Stimulated activated CD4-positive, alpha-beta T cell treated with anti-CD3 and anti-CD28 coated beads, Interleukin-15, amount 100 ng/mL, for 48 hours (primary cell): ENCODE measurements at regions not wholly inside any gene's neighbourhood (a gene's known extent, or its start where the extent isn't known, plus 50 kb on each side); places are given as distances from the start of the nearest gene placed in this dataset.

Experiments used
- DNase-seq, 2 donors: peaks; one replicate each; pipeline ENCODE4 v3.0.0-alpha.2; 2020; ENCODE audit warnings: low read depth in 2 of 2

DNA sequence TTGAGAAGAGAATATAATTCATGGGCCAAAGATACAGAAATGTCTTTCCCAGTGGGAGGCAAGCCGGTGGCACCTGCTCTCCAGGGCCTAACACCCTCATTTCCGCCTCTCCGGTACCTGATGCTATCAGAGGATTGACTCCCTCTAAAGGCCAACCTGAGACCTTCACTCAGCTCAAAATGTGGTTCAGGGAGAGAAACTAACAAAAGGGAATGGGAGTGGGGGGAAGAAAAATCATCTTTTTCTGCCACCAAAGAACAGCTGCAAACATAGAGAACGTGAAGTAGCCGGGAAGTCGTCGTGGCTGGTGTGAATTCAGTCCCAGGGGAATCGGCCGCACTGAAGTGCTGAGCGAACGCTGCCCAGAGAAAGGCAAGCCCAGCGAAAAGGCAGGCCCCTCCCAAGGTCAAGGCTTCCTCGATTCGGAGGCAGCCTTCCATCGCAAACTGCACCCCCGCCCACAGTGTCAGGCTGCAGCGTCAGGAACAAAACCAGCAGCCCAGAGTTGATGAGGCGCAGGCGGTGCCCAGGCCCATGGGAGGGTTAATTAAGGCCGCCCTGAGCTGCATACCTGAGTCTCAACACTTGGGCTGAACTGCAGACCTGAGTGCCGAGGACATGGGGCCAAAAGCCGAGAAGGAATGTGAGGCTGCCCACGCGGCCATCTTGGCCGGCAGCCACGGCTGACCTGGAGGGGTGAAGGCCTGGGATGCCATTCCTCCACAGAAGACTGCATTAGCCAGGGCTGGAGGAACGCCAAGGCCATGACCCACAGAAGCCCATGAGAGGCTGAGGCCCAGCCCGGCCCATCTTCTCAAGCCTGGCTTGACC, 160.2 kb downstream of the PSMG1 start:
- no peak for DNase-seq

DNA sequence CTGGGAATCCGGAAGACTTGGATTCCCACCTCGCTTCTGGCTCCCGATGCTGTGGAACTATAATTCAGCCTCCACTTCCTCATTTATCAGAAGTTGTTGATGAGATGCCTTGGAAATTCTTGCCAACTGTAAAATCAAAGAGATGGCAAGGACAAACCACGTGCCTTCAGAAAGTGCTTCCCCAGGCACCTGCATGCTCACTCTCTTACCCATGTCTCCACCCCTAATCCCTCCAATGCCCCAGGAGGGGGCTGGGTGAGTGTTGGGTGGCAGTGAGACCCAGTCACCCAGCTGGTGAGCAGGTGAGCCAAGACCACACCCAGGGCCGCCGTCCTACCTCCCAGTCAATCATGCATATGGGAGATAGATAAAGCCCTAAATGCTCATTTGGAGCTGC, 160.8 kb downstream of the PSMG1 start:
- DNase-seq, result no peak

DNA sequence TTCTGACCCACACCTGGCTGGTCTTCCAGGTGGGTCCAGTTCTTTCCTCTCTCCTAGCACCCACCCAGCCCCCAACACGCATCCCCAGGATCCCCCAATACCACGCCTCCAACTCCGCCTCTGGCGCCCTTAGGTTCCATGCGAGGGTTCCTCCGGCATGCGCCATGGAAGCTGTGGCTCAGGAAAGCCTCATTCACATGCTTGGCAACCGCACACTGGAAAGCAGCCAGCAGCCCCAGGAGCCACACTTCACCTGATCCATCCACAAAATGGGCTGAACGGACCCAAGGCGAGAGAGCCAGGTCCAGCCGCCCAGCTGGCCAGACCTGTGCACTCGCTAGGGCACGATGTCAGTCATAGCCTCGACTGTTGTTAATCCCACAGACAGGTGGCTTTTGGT, 161.2 kb downstream of the PSMG1 start:
- DNase-seq, result no peak

DNA sequence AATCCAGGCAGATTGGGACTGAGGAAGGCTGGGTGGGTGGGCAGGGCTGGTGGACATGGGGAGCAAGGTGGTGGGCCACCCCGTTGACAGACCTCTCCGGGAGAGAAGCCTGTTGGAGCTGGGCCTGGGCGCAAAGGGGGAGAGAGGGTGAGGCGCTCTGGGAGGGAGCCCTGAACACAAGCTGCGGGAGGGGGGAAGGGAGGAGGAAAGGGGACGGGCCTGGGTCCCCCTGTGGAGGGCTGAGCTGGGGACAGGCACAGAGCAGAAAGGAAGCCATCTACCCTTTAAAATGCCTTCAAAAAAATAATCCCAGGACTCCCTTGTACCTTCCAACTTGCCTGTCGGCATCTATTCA, 161.8 kb downstream of the PSMG1 start:
- DNase-seq, result no peak

DNA sequence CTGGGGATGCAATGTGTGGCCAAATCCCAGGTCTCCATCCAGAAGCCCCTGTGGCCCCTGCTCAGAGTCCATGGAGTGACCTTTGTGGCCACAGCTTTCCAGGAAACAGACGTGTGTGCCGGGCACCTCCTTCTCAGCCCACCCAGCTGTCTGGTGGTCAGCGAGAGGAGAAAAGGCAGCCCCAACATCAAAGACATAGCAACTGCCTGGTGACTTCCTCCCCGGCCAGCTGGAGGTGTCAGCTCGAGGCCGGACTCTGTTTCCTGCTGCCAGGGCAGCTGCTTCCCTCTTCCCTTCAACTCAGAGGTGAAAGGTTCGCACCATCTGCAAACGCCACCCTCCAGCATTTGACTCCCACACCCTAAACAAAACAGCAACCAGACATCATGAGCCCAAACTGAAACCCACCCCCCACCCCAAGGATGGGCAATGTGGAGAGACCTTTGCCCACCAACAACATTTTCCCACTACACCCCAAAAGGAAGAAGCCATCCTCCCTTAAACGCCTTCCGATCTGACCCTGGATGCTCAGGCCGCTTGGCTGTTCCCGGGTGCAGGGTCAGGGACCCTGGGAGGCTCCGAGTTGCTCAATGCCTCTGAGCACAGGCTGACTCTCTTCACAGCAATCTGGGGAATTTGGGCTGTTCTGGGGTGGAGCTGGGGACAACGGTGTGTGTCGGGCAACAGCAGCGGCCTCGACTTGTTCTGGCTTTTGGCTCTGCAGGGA, 162.3 kb downstream of the PSMG1 start:
- no peak for DNase-seq

DNA sequence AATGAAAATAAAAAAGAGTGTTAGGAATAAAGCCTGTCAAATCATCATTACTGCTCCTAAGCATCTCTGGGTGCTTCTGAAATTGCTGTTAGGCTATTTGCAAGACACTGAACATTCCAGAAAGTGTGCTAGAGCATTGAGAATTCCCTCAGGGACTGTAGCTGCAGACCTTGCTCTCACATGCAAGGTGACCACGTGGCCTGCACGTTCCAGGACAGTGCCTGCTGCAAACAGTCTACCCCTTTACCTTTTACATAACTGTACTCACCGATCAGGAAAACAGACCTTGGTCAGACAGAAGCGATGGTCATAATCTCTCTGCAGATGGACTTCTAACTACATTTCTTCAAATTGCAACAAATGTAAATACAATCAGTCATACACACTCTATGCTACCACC, 164.5 kb downstream of the PSMG1 start:
- DNase-seq, result no peak

DNA sequence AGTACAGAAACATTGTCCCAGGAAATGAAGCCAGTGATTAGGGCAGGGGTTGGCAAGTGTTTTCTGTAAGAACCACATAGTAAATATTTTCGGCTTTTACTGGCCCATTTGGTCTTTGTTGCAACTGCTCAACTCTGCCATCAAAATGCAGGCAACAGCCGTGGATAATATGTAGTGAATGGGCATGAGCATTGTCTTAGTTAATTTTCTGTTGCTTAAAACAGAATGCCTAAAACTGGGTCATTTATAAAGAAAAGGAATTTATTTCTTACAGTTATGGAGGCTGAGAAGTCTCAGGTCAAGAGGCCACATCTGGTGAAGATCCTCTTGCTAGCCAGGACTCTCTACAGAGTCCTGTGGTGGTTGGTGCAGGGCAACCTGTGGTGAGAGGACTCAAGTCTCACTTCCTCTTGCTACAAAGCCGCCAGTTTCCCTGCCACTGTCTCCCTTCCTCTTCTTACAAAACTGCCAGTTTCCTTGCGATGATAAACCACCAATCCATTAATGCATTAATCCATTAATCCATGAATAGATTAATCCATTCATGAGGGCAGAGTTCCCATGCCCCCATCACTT, 166.4 kb downstream of the PSMG1 start:
- no peak for DNase-seq

DNA sequence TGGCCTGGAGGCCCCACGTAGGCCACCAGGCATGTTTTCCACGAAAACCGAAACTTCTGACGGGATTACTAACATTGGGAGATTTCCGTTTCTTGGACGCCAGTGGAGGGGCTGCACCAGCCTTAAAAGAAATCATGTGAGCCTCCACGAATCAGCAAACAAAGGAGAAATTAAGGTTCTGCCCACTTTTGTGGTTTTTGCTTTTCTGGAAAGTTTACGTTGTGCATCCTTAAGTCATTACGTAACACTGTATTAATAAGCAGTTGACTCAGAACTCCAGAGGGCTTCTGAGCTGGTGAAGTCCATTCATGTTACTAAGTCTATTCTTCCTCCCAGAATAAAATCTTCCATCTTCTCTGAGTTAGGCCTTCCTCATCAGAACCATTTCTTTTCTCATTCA, 168.5 kb downstream of the PSMG1 start:
- DNase-seq, result no peak

DNA sequence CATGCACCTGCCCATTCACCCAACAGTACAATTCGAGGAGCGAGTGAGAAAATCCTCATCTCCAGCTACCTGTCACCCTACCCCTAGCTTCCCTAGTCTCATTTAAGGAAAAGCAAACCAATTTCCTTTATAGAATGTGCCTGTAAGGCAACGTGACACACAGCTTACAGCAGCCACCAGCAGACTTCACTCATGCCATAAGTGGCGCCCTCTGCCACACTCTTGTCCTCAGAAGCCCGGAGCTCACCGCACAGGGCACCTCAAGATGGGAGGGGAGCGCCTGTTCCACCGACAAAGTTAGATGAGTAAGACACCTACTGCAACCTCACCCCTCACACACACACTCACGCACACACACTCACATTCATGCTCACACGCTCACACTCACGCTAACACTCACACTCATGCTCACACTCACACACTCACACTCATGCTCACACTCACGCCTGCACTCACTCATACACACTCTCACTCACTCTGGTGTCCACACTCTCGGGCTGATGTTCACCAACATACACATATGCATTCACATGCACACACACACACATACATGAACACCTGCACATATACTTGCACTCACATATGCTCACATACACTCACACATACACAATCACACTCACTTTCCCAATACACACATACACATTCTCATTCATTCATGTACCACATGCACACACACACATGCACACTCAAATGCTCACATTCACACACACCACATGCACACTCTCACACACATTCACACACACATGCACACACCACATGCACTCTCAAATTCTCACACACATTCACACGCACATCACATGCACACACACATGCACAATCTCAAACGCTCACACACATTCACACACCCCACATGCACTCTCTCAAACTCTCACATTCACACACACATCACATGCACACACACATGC, 170.7 kb downstream of the PSMG1 start:
- DNase-seq, result no peak

DNA sequence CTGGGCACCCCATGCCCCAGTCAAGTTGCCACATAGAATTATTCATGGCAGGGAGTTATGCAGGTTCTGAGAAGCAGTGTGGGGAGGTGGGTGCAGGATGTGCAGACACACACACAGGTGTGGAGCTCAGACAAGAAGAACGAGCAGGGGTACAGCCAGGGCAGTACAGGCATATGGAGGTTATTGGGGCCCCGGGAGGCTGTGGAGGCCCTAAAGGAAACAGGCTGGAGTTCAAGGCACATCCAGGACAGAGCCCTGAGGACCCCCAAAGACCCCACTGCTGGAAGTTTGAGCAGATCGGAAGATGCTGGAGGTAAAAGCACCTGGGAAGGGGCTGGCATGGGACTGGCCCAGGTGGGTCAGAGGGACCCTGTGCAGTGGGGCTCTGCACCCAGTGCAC, 171.3 kb downstream of the PSMG1 start:
- no peak for DNase-seq

DNA sequence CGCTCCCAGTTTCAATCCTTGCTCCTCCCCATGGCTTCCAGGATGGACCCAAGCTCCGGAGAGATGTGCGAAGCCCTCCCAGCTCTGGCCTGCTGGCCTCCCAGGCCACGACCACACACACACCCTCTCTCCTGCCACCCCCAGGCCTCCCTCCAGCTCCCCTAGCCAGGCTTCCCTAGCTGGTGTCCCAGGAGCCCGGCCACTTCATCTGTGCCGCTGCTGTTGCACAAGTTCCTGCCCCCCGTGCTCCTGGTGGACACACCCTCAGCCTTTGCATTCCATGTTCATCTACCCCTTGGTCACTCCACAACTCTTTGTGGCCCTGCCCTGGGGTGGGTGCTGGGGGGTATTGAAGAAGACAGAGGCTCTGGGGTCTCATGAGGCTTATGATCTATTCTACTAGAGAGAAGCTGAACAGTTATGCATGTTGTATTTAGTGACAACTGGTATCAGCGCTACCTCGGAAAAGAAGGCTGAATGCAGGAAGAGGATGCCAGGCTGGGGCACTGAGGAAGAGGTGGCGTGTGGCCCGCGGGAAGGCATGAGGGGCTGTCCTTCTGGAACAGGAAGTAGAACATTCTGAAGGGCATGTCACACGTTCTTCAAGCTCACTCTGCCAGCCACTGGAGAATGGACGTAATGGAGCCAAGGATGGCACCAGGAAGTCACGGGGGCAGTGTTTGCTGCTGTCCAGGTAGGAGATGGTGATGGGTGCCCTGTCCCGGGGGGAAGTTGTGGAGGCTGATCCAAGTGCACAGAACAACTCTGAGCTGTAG, 172.4 kb downstream of the PSMG1 start:
- DNase-seq, result no peak

DNA sequence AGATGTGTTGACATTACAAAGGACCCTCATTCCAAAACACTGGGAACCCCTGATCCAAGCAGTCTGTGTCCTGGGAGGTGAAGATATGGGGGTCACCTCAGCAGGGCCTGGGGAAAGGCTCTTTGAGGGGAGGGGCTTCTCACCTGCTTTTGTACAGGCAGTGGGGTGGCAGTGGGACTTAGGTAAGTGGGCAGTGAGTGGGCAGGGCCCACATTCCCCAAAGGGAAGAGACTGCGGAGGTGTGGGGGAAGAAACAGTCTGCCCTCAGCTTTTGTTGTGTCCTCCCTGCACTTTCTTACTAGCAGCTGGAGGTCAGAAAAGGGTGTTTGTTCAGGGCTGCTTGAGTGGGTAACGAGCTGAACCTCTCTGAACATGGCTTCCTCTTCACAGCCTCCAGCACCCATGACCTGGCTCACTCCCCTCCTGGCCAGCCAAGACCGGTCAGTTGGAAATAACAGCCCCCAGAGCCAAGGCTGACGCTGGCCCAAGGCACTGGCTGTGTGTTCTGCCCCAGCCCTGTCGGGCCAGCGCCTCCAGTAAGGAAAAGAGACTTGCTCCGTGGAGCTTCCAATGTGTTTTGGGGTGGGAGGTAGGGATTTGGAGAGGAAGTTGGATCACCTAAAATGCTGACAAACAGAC, 173.5 kb downstream of the PSMG1 start:
- DNase-seq, result no peak

DNA sequence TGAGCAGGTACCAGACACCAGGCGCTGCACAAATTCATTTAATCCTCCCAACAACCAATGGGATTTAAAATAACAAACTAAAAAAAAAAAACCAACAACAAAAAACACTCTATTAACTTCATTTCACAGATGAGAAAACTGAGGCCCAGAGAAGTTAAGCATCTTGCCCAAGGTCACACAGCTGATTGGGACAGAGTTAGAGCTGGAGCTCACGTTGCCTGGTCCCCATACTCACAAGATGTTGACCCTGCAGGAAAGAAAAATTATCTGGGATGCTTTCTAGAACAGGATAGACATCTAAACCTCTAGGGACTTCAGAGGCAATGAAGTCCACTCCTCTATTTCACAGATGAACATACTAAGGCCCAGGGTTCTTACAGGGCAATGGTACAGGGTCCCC, 175.3 kb downstream of the PSMG1 start:
- no peak for DNase-seq

DNA sequence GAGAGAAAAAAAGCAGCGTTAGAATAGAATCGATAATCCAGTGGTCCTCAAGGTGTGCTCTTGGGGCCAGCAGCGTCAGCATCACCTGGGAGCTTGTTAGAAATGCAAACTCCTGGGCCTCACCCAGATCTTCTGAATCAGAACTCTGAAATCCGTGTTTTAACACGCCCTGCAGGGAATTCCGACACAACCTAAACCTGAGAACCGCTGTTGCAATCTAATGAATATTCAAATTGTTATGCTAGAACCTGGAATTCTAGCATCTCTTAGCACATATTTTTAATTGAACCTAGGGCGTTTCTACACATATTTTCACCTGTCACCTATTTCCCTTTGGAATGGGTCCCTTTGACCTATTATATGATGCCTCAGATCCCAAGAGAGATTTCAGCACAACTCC, 175.7 kb downstream of the PSMG1 start:
- no peak for DNase-seq

DNA sequence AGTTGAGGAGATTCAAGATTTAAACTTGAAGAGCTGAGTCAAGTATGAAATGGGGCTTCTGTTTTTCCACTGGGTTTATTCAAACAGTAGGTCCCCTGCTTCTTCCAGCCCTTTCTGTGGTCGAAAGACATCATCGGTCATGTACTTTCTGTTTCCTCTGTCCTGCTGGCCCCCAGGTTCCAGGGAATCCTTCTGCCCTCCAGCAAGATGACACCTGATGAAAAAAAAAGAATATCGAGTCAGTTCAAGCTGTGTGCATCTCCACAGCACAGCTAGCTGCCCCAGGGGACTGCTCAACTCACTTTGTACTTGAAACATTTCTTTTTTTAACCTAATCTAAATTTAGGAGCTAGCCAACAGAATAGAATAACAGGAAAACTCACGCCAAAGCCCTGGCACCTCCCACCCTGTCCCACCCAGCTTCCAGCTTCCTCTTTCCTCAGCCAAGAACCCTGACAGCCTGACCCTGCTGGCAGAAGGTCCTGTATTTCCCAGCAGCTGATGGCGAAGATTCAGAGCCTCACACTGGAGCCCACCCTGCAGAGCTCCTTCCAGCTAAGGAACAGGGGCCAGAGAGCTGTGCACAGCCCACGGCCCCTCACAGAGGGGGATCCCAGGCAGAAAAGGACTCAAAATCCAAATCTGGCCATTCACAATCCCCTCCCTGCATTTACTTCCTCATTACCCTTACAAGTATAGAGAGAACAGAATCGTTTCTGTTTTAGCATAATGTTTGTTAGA, 176.5 kb downstream of the PSMG1 start:
- no peak for DNase-seq

DNA sequence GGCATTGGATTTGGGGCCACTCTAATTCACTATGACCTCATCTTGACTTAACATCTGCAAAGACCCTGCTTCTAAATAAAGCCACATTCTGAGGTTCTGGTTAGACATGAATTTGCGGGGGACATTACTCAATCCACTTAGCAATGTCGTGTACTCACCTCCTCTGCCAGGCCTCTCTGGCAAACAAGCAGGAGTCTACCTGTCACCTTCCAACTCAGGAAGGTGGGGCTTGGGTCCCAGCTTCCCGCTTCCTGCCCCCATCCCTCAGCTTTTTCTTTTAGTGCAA, 177.8 kb downstream of the PSMG1 start:
- DNase-seq, result no peak

DNA sequence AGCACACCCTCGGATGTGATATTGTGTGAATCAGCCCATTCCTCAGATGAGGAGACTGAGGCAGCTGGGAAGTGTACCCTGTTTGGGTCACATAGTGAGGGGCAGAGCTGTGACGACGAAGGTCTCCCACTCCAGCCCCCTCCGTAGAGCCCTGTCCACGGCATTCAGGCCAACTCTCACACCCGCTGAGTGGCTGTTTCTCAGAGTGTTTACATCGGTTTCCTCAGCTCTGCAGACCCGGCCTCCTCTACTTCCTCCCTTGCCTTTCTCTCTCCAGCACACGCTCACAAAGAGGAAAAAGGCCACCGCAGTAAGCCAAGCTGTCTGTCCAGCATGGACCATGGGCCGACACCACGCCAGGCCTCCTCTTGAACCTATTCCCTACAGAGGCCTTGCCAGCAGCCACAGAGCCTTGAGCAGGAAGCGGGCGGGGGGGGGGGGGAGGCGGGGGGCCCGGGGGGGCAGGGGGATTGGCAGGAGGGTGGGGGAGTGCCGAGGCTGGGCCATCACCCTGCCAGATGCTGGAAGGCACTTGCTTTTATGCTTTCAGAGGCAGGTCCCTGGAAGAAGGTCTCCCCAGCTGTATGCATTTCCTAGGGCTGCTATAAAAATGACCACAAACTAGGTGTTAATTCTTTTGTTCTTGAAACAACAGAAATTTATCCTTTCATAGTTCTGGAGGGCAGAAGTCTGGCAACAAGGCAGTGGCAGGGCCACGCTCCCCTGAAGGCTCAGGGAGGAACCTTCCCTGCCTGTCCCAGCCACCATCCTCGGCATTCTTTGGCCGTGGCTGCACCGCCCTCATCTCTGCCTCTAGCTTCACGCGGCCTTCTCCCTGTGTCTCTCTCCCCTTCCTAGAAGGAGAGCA, 178.4 kb downstream of the PSMG1 start:
- DNase-seq, result no peak

DNA sequence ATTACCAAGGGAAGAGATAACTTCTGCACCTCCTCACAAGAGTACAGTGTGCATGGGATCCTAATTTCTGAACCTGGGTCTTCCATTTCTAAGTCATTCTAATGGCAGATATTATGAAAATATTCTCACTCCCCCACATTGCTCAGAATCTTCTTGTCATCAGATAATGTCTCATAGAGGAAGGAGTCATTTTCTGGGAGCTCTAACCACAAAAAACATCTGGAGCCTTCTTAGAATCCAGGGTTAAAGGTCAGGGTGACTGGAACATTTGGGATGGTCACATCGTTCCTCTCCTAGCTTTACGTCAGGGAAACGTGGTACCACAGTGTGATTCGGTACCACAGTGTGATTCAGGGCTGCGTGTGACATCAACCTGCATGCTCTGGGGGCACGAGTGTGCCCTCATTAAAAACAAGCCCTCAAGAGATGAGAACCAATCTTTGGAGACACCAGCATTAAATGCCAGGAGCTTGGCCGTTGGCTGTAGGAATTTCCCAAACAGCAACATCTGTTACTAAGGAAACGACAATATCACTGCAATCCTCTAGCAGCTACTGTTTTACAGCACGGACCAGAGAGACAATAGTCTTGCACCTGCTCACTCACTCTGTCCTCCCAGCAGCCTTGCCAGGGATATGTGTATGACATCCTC, 179.1 kb downstream of the PSMG1 start:
- no peak for DNase-seq

DNA sequence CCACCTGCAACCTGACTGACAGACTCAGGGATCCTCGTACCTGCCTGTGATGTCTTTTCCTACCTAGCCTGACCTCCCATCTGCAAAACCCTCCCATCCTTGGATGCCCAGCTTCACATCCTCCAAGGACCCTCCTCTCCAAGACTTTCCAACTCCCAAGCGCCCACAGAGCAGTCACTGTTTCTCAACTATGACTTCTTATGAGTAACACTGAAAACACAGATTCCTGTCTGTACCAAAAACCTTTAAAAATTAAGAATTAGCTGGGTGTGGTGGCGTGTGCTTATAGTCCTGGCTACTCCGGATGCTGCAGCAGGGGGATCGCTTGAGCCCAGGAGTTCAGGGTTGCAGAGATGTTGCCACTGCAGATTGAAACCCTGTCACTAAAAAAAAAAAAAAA, 181.9 kb downstream of the PSMG1 start:
- DNase-seq, result no peak
